Activated CD4-positive, CD25-positive, alpha-beta regulatory T cell treated with anti-CD3 and anti-CD28 coated beads, Interleukin-2, amount 50 U/mL, for 72 hours (primary cell): ENCODE measurements at regions not wholly inside any gene's neighbourhood (a gene's known extent, or its start where the extent isn't known, plus 50 kb on each side); places are given as distances from the start of the nearest gene placed in this dataset.

Source experiments
- DNase-seq: peaks from one replicate; pipeline ENCODE4 v3.0.0; 2021

DNA sequence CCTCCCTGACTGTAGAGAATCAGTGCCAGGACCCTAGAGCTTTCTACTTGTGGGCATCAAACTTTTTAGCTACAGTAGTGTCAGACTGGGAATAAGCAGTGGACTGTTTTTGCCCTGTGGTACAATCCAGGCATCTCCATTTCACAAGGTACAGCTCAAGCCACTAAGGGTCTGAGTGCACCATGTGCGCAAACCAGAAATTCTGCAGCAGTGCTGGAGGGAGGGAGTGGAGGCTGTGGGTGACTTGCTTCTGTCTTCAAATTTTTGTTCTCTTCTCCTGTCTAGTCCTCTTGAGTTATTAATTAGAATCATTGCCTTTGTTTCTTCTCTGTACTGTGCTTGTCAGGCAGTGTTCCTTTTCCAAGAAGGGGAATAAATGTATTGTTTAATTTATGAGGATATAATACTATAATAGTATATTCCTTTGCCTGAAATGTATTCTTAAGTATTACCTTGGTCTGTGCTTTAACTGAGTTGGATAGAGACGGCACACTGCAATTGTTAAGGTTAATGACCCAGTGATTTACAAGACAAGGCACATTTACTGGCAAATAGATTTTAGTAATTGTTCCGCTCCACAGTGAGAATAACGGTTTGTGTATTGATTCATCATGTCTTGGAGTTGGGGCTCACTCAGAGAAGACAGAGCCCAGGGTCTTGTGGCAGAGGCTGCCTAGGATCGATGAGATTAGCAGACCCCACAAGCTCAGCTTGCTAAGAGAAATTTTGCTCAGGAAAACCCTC, 390.6 kb upstream of the CFAP20DC start:
- no peak for DNase-seq

DNA sequence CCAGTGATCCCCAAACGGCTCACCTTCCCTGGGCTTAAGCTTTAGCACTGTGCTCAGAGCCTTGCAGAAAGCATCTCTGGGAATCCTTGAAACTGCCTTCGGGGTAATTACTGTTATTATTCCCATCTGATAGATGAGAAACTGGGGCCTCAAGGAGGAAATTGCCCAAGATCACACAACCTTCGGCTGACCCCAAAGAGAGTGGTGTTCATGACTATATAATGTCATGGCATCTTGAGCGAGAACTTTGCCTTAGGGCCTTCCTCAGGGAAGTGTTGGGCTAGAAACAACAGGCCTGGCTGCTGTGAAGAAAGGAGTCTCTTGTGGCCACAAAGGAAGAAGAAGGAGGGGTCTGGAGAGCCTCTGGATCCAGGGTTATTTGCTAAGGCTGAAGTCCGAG, 388.7 kb upstream of the CFAP20DC start:
- no peak for DNase-seq

DNA sequence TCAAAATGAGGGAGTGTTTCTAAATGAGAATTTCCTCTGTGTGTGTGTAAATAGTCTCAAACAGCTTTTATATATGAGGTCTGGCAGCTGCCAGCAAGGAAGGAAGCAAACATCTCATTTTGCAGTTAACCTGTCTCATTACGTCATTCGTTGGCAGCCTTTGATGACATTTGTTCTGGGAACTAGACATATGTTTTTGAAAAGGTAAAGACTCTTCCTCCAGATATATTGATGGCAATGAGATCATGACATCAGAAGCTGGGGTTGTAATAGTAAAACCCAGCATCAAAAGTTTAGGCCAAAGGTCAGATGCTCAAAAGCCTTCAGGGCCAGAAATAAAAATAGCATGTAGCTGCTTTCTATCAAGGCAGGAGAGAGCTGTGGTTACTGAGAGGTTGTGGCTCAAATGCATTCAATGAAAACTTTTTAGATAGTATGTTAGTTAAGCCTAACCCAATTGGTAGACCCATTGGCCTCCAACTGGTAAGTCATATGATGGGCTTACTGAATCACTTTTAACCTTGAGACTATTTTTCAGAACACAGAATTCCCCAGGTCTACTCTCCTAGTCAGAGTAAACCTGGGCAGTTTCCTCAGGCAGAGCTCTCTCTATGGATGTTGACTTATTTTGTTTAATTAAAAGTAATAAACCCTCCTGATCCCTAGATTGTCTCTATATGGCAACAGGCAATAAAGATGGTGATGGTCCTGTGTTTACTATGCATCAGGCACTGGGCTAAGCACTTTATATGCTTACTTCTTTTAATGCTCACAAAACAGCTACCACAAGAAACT, 386.5 kb upstream of the CFAP20DC start:
- no peak for DNase-seq

DNA sequence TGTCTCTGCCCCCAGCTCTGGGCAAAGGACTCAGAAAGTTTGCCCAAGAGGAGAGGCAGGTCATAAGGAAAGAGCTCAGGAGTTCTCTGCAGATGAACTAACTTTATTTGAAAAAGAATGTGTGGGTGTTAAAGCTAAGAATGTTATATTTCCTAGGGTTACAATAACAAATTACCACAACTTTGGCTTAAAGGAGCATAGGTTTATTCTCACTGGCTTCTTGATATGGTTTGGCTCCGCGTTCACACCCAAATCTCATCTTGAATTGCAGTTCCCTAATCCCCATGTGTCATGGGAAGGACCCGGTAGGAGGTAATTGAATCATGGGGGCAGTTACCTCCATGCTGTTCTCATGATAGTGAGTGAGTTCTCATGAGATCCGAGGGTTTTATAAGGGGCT, 383.7 kb upstream of the CFAP20DC start:
- no peak for DNase-seq

DNA sequence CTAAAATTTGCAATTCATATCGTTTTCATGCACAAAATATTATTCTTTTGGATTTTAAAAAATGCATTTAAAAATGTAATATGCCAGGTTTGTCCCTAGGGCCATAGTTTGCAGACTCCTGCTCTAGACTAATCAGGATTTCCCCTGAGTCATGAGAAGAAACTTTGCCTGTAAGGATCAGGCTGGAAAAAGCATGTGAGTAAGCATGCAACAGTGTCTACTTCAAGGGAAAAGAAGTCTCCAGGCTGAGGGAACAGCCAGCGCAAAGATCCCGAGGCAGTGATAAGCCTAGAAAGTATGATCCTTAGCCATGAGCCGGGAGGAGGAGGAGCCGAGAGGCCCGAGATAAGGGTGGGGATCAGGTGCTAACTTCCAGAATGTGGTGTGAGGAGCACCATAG, 382.8 kb upstream of the CFAP20DC start:
- no peak for DNase-seq

DNA sequence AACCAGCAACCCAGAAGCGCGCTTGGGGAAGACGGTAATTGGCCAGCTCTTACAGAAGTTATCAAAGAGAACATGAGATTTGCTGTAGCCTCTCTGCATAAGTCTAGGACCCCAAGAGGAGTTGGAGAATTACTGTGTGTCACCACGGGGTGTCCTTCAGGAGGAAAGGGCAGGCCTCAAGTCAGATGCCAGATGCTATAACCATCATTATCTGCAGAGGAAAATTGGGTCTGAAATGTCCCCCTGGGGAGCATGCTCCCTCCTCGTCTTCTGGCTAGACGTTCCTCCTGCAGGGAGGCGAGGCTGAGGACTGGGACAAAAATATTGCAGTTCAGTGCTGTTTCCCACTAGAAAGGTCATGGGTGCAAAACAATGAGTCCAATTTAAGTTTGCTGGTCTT, 380.5 kb upstream of the CFAP20DC start:
- no peak for DNase-seq

DNA sequence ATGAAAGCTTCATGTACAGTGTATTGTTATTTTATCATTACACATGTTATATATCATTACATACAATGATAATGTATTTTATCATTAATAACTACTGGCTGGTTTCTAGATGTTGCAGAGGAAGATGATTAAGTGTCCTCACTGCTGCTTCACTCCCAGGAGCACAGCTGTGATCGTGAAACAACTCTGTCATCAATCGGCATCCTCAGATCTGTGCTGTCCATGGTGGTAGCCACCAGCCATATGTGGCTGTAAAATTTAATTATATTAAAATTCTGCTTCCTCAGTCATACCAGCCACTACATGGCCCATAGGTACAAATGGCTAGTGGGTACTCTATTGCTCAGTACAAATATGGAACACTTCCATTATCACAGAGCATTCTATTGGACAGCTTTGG, 379.4 kb upstream of the CFAP20DC start:
- DNase-seq, result no peak

DNA sequence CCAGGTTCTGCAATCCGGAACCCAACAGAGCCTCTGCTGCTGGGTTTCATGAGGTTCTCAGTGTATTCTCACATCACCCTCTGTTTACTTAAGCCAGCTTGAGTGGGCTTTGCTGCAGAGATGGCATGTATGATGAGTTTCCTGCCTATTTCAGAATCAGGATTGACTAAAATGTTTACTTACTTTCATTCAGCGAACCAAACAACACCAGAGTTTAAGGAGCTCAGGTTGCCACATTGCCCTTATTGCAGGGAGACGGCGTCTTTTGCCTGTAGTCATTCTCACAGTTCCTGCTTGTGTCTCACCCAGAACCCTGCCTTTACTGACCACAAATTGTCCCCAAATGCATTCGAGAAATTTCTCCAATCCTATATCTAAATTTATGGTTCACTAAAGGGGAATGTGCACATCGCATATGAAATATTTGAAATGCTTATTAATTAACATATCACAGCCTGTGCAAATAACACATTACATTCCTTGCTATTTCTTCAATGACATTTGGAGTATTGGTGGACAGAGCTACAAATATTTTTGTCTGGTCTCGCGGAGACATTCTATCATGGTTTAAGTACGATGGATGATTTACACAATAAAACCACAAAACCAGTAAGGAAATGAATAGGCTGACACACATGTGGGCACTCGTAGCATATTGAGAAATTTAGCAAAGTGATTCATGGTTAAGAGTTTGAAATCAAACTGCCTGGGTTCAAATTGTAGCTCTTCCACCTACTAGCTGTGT, 377.2 kb upstream of the CFAP20DC start:
- DNase-seq, result no peak

DNA sequence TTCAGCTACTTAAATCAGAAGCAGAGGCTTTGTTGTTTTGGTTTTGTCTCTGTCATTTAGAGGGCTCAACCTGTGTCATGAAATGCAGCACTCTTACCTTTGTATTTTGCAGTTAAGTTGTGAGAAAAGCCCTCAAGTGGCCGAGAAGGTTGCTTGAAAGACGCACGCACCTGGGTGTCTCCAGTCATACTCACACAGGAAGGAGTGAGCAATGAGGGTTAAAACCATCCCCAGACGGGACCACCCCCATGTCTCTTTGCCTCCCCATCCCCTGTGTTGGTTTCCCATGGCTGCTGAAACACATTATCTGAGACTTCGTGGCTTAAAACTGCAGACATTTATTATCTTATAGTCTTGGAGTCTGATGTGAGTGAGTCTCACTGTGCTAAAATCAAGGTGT, 376.1 kb upstream of the CFAP20DC start:
- peak; percentile 58 for DNase-seq

DNA sequence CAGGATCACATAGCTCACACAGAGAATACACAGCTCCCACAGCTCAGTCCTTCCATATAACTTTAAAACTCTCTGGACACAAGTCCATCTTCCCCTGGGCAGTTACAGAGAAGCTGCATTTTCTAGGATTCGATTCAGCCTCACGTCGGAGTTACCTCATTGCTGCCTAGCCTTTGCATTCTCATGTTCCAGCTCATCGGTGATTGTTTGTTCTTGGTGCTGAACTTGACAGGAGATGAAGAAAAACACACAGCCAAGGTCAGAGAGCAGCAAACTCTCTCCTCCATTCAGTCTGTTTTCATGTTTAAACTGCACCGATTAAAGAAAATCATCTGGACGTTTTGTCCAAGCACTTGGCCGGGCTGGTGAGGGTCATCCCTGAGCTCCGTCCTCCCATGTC, 375.5 kb upstream of the CFAP20DC start:
- DNase-seq, result no peak

DNA sequence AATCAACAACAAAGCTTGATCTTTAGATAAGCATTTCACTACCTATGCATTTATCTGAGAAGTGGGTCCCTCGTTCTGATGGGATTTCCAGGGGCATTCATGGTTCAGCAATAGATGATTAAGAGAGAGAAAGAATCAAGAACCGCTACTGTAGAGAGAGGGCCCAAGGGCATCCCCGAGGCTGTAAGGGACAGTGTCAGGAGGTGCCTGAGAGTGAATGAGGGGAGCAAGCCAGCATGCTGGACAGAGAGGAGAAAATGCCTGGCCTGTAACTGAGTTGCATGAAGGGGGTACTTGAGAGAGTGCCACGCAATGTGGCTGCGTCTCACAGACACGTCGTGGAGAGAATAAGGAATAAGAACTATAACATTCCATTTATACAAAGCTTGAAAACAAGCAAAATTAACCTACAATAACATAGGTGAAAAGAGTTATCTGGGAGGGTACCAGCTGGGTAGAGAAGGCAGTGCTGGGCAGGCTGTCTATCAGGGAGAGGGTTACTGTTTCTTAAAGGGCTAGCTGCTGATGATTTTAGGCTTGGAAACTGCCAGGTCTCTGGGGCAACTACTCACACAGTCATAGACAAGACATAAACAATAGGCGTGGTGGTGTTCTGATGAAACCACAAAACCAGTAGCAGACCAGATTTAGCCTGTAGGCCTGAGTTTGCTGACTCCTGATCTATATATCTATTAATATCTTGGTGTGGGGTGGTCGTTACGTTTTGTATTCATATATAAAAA, 374.6 kb upstream of the CFAP20DC start:
- no peak for DNase-seq

DNA sequence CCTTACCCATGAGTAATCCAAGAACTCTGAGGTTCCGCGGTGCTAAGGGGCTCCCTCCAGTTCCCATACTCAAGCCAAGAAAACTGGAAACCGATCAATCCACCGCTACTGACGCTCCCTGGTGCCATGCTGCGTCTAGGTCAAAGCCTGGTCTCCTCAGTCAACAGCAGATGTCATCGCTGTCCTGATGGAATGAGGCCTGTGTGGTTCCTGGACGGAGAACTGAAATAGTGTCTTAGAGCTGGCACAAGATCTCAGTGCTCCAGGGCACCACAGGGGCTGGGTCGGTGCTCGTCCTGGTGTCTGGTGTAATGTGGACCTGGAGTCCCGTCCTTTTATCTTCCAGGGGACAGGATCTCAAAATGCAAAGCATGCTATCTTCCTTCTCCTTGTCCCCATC, 373.9 kb upstream of the CFAP20DC start:
- no peak for DNase-seq

DNA sequence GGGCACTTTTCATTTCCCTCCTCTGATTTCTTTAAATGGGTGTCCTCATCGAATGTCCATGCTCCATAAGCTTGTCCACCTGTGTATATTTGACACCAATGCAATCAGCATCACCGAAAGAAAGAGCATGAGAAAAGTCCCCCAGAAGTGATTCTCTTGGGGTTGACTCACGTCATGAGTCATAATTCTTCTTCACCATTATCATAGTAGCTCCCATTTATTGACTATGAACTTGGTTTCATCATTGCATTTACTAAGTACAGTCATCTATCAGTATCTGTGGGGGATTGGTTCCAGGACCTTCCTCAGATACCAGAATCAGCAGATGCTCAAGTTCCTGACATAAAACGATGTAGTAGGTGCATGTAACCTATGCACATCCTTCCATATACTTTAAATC, 372.5 kb upstream of the CFAP20DC start:
- no peak for DNase-seq

DNA sequence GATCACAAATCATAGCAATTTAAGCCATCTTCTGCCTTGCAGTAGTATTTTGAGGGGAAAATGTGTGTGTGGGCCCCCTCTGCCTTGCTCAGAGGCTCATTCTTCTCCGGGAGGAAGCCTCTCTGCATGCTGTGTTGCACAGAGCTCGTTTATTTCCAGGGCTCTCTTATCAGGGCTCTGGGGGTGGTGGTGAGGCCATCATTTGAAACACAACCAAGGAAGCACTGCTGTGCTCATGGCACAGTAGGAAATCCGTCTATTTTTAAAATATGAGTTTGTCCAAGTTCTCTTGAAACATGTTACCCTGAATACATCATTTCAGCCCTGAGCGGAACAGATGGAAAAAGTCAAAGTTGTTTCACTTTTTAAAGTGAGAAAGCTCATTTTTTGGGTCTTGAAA, 369.0 kb upstream of the CFAP20DC start:
- no peak for DNase-seq

DNA sequence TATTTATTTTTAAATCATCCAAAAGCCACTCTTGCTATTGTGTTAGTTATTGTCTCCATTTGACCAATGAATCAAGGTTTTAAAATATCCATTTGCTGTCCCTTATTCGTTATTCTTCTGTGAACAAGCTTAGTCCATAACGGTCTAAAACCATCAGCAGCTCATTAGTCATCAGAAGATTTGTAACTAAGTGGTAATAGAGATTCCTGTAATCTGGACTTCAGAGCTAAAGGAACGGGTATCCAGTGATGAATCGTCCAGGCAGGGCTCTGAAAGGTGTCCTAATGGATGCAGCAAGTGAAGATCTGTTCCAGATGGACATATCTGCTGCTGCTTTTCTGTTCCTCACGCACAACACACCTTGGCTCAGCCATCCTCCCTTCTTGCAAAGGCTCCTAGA, 362.7 kb upstream of the CFAP20DC start:
- DNase-seq, result no peak

DNA sequence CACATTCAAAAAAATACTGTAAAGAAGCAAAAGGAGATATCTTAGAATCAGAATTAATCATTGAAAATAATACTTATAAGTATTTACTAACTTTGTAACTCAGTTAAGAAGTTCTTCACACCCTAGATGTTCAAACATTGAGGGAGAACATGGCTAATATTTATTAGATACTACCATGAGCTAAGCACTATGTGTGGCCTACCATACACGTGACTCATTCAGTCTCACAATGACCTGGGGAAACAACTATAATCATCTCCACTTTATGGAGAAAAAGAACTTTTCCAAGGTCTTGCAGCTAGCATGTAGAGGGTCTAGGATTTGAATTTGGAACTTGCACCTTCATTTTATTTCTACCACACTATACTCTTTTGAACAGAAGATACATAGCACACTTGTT, 361.9 kb upstream of the CFAP20DC start:
- no peak for DNase-seq

DNA sequence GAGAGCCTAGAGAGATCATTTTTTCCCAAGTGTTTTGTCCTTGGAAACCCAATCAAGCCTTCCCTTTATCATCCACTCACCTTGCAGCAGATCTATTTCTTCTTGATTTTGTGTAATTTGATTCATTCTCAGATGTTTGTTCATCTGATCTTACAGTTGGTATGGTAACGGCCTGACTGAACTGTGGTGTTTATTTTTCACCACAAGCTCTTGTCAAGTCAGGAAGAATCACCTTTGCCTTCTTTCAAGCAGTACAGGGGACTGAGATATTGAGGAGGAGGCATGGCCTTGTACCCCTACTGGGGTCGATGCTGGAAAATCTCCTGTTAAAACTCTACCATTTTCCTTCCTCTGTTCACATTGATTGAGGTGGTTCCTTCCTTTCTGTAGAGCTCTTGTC, 361.4 kb upstream of the CFAP20DC start:
- no peak for DNase-seq

DNA sequence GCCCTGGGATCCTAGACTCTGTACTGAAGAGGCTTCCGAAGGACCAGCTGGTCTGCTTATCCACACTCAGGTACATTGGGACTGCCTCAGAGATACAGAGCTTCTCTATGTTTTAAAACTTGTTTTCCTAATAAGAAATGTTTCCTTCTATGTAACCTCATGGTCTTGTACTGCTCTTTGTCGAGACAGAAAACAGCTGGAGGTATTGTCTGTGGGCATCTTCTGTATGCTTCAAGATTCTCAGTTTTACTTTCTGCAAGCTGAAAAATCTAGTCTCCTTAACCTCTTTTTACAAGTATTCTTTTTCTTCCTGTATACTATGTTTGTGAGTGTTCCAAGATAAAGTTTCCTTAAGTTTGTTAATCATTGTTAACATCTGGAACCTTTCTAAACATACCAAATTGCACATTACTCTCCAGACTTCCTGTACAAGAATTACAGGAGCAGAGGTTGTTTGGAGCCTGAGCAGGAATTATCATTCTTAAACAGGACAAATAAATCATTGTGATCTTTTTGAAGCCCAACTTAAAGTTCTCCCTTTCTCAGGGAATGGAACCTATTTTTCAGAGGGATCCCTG, 358.3 kb upstream of the CFAP20DC start:
- DNase-seq, result no peak

DNA sequence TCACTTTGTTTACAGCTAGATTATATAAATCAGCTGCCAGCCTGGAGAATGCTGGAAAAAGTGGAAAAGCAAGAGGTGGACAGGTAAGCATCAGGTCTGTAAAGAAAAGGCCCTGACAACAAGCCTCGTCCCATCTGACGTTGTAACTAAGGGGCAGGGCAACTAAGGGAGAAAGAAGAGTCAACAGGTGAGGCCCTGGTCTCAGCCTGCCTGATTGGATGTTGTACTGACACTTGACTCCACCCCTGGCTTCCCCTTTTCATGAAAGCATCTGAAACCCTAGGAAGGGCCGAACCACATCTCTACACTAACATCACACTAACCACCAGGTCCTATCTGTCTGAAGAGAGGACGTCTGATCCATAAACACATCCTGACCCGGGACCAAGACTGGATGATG, 357.6 kb upstream of the CFAP20DC start:
- DNase-seq, result no peak

DNA sequence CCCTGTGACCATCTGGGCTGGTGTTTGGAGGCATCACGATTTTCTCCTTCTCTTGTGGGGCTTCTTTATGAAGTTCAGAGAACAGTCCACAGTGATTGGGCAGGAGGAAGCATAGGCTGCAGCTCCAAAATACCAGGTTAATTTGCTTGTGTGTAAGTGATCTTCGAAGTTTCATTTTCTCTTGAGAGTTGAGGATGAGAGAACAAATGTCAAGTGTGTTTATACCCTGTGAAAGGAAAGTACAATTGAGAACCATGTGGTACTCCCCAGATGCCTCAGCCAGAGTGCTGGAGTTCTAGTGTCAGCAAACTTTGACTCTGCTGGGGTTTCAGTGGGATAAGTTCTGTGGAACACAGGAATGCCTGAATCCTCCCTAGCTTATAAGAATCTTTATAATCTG, 357.1 kb upstream of the CFAP20DC start:
- DNase-seq, result no peak

DNA sequence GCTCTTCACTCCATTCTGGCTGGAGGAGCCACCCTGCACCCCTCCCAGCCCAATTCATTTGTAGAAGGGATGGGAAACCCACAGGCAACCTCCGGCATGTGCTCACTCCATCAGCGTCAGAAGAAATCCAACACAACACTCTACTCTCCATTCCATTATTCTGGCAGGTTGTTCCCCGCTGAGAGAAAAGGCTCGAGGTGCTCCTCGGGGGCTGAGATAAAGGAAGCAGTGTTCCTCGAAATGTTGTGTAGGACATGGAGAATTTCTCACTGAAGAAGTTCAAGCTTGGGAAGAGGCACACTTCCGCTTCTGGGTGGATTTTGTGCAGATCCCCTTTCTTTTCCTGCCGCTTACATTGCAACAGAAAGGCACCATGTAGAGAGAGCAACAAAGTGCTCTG, 355.0 kb upstream of the CFAP20DC start:
- DNase-seq, result no peak

DNA sequence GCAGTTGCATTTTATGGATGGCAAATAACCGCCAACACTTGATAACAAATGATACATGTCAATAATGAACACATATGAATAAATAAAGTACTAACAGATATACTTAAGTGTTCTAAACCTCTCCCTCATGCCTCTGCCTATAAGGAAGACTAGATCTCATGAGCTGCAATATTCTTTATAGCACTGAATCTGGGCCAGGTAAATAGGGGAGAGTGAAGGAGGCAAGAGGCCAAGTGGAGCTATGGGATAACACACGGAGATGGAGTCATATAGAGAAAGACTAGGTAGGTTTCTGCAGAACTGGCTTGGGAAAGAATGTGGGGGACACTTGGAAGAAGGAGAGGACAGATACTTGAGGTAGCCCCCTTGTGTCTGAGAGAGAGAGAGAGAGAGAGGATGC, 354.2 kb upstream of the CFAP20DC start:
- no peak for DNase-seq

DNA sequence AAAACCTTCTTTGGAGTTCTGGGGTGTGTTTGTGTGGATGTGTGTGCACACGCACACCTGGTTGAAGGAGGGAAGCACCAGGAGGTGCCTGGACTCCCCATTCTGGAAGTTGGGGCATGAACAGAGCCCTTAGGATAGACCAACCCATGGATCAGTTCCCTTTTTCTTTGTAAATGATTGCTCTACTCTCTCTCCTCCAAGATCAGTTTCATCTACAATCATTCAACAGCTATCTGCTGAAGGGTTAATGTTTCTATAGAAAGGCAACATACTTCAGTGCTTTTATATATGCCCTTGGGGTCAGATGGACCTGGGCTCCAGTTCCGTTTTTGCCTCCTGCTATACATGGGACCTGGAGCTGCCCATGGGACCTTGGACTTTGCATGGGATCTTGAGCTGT, 352.1 kb upstream of the CFAP20DC start:
- DNase-seq, result no peak
